NCI-H1417 (cell line): ENCODE measurements at regions not wholly inside any gene's neighbourhood (a gene's known extent, or its start where the extent isn't known, plus 50 kb on each side); places are given as distances from the start of the nearest gene placed in this dataset.

Experiments used
- DNase-seq, 3 experiments: peaks; one replicate each; lab custom pipeline; 2025; lab: John Stamatoyannopoulos, UW

DNA sequence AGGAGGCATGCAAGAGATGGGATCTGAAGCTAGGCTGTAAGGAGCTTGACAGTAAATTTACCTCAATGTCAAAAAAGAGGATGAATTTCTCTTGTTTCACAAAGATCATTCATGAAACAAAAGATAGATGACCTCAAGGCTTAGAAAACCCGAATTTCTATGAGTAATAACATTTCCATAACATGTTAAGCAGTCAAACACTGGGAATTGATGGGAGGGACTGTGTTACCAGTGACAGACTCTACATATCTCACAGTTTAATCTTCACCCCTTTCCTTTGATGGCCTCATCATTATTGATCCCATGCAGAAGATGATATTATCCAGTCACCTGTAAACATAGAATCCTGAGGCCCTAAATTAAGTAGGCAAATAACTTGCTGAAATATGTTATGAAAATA, 53.5 kb upstream of the VGLL3 start:
- DNase-seq = no peak

DNA sequence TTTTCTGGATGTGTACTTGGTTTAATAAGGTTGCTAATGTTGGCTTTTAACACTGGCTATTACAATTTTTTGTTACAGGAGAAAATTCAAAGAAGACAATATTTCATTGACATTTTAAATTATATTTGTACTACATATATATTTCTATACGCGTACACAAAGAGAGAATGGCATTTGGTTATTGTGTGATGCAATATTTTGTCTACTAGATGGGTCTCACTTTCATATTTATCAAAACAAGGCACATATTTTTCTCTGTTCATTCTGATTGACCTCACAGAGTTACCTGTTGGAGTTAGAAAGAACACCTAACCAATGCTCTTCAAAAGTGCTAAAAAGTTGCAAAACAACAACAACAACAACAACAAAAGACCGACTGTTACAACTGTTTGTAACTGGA, 50.2 kb upstream of the VGLL3 start:
- DNase-seq = no peak
